ENCODE measurements at regions not wholly inside any gene's neighbourhood (a gene's known extent, or its start where the extent isn't known, plus 50 kb on each side); places are given as distances from the start of the nearest gene placed in this dataset.
A peak's percentile ranks its signal among the peaks of the same experiment; 100 is the strongest.

- H3K27ac Mint-ChIP-seq = no peak overlapping the region
- H3K4me1 Mint-ChIP-seq = no peaks in the 10 kb centered on the region
- DNase-seq (peak; percentile 5 to 12), ATAC-seq (no peak)
- H3K4me3 Mint-ChIP-seq = no peak overlapping the region
- no peaks in the 10 kb centered on the region for H3K9me3 Mint-ChIP-seq
- H3K27me3 Mint-ChIP-seq = peaks cover 9% of the 10 kb centered on the region
These were observed 1482.5 kb upstream of the TMEM132C start for GRCh38 chr12:126784328-126784921.

- Mint-ChIP-seq H3K9me3 (peaks cover 0 to 7% of the 10 kb centered on the region in 2 donors), H3K4me3 (no peak overlapping the region), H3K27me3 (peaks cover 9% of the 10 kb centered on the region), H3K27ac (no peak overlapping the region), H3K4me1 (no peaks in the 10 kb centered on the region)
- DNase-seq = no peak
- no peak for ATAC-seq
These were observed 1477.0 kb upstream of the TMEM132C start for GRCh38 chr12:126789963-126790362.

GRCh38 chr12:126791122-126791521 lies 1475.8 kb upstream of the TMEM132C start:
- Mint-ChIP-seq H3K9me3 (peaks cover 0 to 7% of the 10 kb centered on the region in 2 donors), H3K4me3 (no peak overlapping the region), H3K27ac (no peak overlapping the region), H3K27me3 (peaks cover 9% of the 10 kb centered on the region), H3K4me1 (no peaks in the 10 kb centered on the region)
- ATAC-seq (no peak), DNase-seq (no peak)

DNA sequence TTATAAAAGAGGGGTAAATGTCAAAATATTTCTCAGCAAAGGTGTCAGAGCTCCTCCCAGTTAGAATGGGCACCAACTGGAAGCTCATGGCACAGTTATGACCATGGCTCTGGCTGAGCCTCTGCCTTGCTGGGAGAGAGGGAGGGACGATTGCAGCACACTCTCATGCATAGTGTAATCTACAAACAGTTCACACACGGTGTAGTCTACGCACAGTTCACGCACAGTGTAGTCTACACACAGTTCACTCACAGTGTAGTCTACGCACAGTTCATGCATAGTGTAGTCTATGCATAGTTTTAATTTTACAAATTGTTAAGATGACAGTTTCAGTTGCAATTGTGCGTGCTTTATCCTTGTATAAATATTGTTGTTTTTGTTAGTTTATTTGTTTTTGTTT lies 1474.6 kb upstream of the TMEM132C start:
- Mint-ChIP-seq H3K4me3 (no peak overlapping the region), H3K4me1 (no peaks in the 10 kb centered on the region), H3K27ac (no peak overlapping the region), H3K9me3 (peaks cover 0 to 7% of the 10 kb centered on the region in 2 donors), H3K27me3 (no peaks in the 10 kb centered on the region)
- DNase-seq (no peak), ATAC-seq (no peak)

GRCh38 chr12:126797525-126797924 lies 1469.4 kb upstream of the TMEM132C start:
- H3K9me3 Mint-ChIP-seq = peaks cover 0 to 7% of the 10 kb centered on the region in 2 donors
- no peak overlapping the region for H3K27ac Mint-ChIP-seq
- no peaks in the 10 kb centered on the region for H3K4me1 Mint-ChIP-seq
- H3K4me3 Mint-ChIP-seq = no peak overlapping the region
- H3K27me3 Mint-ChIP-seq = peaks cover 7% of the 10 kb centered on the region
- DNase-seq (no peak), ATAC-seq (no peak)

DNA sequence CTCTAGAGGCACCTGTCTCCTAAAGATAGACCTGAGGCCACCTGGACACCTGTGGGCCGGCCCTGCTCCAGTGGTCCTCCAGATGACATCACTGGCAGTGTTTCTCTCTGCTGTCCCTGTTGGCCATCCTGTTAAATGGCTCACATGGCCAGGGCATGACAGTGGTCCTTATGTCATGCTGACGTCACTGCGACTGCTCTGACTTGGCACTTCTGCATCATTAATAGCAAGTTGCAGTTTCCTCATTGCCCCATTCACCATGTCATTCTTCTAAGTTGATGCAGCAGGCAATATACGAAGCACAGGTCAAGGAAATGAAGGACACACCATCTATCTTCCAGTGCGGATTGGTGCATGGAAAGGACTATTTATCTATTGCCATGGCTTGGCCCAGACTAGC lies 1468.5 kb upstream of the TMEM132C start:
- DNase-seq = no peak
- no peaks in the 10 kb centered on the region for H3K4me1 Mint-ChIP-seq
- no peak overlapping the region for H3K4me3 Mint-ChIP-seq
- peaks cover 7% of the 10 kb centered on the region for H3K27me3 Mint-ChIP-seq
- H3K9me3 Mint-ChIP-seq = peaks cover 0 to 7% of the 10 kb centered on the region in 2 donors
- ATAC-seq = no peak
- no peak overlapping the region for H3K27ac Mint-ChIP-seq

- H3K4me3 Mint-ChIP-seq = no peak overlapping the region
- peaks cover 0 to 5% of the 10 kb centered on the region in 2 donors for H3K9me3 Mint-ChIP-seq
- ATAC-seq = no peak
- no peaks in the 10 kb centered on the region for H3K4me1 Mint-ChIP-seq
- peaks cover 10% of the 10 kb centered on the region for H3K27me3 Mint-ChIP-seq
- no peak overlapping the region for H3K27ac Mint-ChIP-seq
- no peak for DNase-seq
These were observed 1459.6 kb upstream of the TMEM132C start for GRCh38 chr12:126807312-126807865.

GRCh38 chr12:126811391-126811790 lies 1455.6 kb upstream of the TMEM132C start:
- H3K4me3 Mint-ChIP-seq = no peak overlapping the region
- no peak overlapping the region for H3K27ac Mint-ChIP-seq
- no peak for DNase-seq
- peaks cover 0 to 5% of the 10 kb centered on the region in 2 donors for H3K9me3 Mint-ChIP-seq
- peaks cover 10% of the 10 kb centered on the region for H3K27me3 Mint-ChIP-seq
- ATAC-seq = no peak
- no peaks in the 10 kb centered on the region for H3K4me1 Mint-ChIP-seq

DNA sequence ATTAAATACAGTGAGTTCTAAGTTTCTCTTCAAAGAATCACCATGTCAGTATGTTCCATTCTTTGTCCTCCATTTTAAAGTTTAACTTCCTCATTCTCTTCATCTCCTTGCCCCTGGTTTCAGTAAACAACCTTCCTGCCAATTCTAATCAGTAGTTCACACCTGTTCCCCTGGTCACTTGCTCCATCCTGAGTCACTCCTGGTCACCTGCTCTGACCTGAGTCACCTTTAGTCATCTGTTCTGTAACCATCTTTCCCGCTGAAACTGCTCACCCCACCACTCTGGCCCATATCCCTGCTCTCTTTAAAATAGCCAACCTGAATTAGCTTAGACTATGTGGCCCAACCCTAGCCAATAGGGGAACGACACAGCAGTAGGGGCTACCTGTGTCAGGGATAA lies 1447.4 kb upstream of the TMEM132C start:
- no peak overlapping the region for H3K4me3 Mint-ChIP-seq
- peaks cover 5 to 19% of the 10 kb centered on the region in 2 donors for H3K9me3 Mint-ChIP-seq
- H3K4me1 Mint-ChIP-seq = no peaks in the 10 kb centered on the region
- H3K27ac Mint-ChIP-seq = no peak overlapping the region
- no peak for ATAC-seq
- no peak for DNase-seq
- H3K27me3 Mint-ChIP-seq = no peaks in the 10 kb centered on the region

- ATAC-seq = no peak
- Mint-ChIP-seq H3K4me1 (no peaks in the 10 kb centered on the region), H3K27me3 (peaks cover 20% of the 10 kb centered on the region), H3K27ac (no peak overlapping the region), H3K9me3 (peaks cover 21 to 37% of the 10 kb centered on the region in 2 donors), H3K4me3 (no peak overlapping the region)
- no peak for DNase-seq
These were observed 1435.9 kb upstream of the TMEM132C start for GRCh38 chr12:126830778-126831680.

DNA sequence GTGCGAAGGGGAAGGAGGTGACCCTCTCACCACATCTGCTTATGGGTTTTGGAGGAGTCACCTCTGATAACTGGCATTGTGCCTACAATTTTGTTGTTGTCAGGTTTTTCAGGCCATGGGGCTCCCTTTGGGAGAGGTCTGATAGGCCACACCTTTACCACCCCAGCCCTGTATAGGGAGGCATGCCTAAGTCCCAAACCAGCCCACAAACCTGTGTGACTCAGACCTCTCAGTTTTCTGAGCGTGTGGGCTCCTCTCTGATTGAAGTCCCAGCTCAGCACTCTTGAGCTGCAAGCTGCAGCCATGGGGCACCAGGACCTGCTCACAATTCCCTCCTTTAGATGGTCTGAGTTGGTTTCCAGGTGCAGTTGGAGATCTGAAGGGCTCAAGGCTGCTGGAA lies 1429.3 kb upstream of the TMEM132C start:
- no peak for ATAC-seq
- H3K27me3 Mint-ChIP-seq = peaks cover 11% of the 10 kb centered on the region
- no peak overlapping the region for H3K27ac Mint-ChIP-seq
- no peaks in the 10 kb centered on the region for H3K4me1 Mint-ChIP-seq
- DNase-seq = no peak
- no peak overlapping the region for H3K4me3 Mint-ChIP-seq
- H3K9me3 Mint-ChIP-seq = peaks cover 13 to 55% of the 10 kb centered on the region in 2 donors

DNA sequence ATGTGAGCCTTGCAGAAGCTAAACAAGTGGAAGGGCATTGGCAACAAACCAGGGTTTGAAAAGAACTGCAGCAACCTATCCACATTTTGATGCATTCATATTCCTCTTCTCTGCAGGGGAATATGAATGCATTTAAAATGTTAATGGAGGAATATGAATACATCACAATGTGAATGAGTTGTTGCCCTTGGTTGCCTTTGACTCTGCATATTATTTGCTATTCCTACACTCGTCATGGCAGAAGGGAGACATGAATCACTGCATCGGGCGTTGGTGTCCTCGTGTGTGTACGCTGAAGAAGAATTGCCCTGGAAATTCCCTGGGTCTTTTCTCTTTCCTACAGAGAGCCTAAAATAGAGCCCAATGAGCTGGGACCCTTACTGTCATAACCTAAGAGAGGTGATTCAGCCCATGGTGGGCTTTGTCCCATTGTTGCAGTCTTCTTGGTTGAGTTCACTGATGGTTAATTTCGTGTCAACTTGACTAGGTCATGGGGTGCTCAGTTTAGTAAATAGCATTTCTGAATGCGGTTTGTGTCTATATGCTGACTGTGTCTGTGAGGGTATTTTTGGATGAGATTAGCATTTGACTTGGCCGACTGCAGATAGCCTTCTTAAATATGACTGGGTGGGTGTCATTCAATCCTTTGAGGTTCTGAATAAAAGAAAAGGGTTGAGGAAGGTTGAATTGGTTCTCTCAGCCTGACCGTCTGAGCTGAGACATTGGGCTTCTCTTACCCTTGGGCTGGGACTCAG lies 1422.9 kb upstream of the TMEM132C start:
- no peak for ATAC-seq
- no peak for DNase-seq
- Mint-ChIP-seq H3K4me3 (no peak overlapping the region), H3K4me1 (no peaks in the 10 kb centered on the region), H3K27me3 (no peaks in the 10 kb centered on the region), H3K9me3 (peaks cover 0 to 6% of the 10 kb centered on the region in 2 donors), H3K27ac (no peak overlapping the region)

- no peak for ATAC-seq
- Mint-ChIP-seq H3K4me1 (no peaks in the 10 kb centered on the region), H3K27ac (no peak overlapping the region), H3K9me3 (peaks cover 1 to 6% of the 10 kb centered on the region in 2 donors), H3K27me3 (no peaks in the 10 kb centered on the region), H3K4me3 (no peak overlapping the region)
- DNase-seq = no peak
These were observed 1419.9 kb upstream of the TMEM132C start for GRCh38 chr12:126847005-126847629.

DNA sequence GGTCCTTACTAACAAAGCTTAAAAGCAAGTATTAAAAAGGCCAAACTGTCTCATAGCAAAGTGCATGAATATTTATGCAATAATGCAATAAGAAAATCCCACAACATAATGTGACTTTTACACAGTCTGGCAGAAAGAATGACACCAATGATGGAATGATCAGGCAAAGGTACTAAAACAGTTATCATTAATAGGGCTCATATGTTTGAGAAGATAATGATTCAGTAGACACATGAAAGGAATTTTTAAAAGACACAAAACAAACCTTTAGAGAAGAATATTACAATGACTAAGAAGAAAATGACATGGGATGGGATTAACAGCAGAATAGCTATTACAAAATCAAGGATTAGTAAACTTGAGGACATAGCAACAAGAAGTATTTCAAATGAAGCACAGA lies 1411.2 kb upstream of the TMEM132C start:
- Mint-ChIP-seq H3K9me3 (peaks cover 0 to 6% of the 10 kb centered on the region in 2 donors), H3K27ac (no peak overlapping the region), H3K27me3 (no peaks in the 10 kb centered on the region), H3K4me3 (no peak overlapping the region), H3K4me1 (no peaks in the 10 kb centered on the region)
- DNase-seq (no peak), ATAC-seq (no peak)

- ATAC-seq (no peak), DNase-seq (no peak)
- no peak overlapping the region for H3K4me3 Mint-ChIP-seq
- no peak overlapping the region for H3K27ac Mint-ChIP-seq
- H3K27me3 Mint-ChIP-seq = no peaks in the 10 kb centered on the region
- H3K9me3 Mint-ChIP-seq = peaks cover 0 to 6% of the 10 kb centered on the region in 2 donors
- no peaks in the 10 kb centered on the region for H3K4me1 Mint-ChIP-seq
These were observed 1410.0 kb upstream of the TMEM132C start for GRCh38 chr12:126856958-126857357.
